ENCODE measurements at regions not wholly inside any gene's neighbourhood (a gene's known extent, or its start where the extent isn't known, plus 50 kb on each side); places are given as distances from the start of the nearest gene placed in this dataset.

DNA sequence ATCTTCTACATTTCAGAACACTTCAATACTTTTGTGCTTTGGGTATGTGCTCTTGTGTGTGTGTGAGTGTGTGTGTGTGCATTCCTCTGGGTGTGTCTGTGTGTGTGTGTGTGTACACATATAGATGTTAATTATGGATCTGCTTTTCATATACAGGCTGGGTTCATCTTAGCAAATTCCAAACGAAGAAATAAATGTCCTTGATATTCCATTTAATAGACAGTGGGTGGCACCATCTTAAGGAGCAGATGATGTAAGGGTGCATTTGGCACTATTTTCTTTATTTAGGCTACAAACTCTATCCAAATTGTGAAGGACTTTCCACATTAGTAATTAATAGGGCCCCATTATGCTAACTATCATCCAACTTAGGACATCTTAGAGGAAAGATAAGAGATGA is 425.8 kb upstream of the POU3F3 start:
- no peak overlapping the region for H3K4me3 ChIP-seq (ENCODE audit: low read depth in 1 of 2, low read length in 1 of 2)
- H3K27ac ChIP-seq, result no peak overlapping the region
- no peaks in the 10 kb centered on the region for H3K36me3 ChIP-seq
- H3K4me1 ChIP-seq (ENCODE audit: control insufficient read depth in 1 of 2, insufficient read depth in 1 of 2, low read depth in 1 of 2, low read length in 1 of 2), result no peaks in the 10 kb centered on the region
- H3K9me3 ChIP-seq, result no peaks in the 10 kb centered on the region
- H3K27me3 ChIP-seq, result peaks cover 55% of the 10 kb centered on the region
- no peak for TF ChIP-seq CTCF (IDR thresholded peaks at IDR 0.05)

- Histone ChIP-seq H3K9me3 (no peaks in the 10 kb centered on the region), H3K4me3 (ENCODE audit: low read depth in 1 of 2, low read length in 1 of 2) (no peak overlapping the region), H3K27me3 (peaks cover 70% of the 10 kb centered on the region), H3K36me3 (no peaks in the 10 kb centered on the region), H3K4me1 (ENCODE audit: control insufficient read depth in 1 of 2, insufficient read depth in 1 of 2, low read depth in 1 of 2, low read length in 1 of 2) (no peaks in the 10 kb centered on the region), H3K27ac (no peak overlapping the region)
- TF ChIP-seq CTCF (IDR thresholded peaks at IDR 0.05), result no peak
These were observed 424.1 kb upstream of the POU3F3 start for GRCh38 chr2:104429639-104430358.

GRCh38 chr2:104430359-104430740 is 423.6 kb upstream of the POU3F3 start:
- H3K36me3 ChIP-seq, result no peaks in the 10 kb centered on the region
- peaks cover 70% of the 10 kb centered on the region for H3K27me3 ChIP-seq
- no peaks in the 10 kb centered on the region for H3K9me3 ChIP-seq
- TF ChIP-seq CTCF (IDR thresholded peaks at IDR 0.05), result no peak
- no peak overlapping the region for H3K27ac ChIP-seq
- H3K4me3 ChIP-seq (ENCODE audit: low read depth in 1 of 2, low read length in 1 of 2), result no peak overlapping the region
- no peaks in the 10 kb centered on the region for H3K4me1 ChIP-seq (ENCODE audit: control insufficient read depth in 1 of 2, insufficient read depth in 1 of 2, low read depth in 1 of 2, low read length in 1 of 2)

- Histone ChIP-seq H3K27me3 (peaks cover 72% of the 10 kb centered on the region), H3K36me3 (no peaks in the 10 kb centered on the region), H3K4me3 (ENCODE audit: low read depth in 1 of 2, low read length in 1 of 2) (no peak overlapping the region), H3K9me3 (no peaks in the 10 kb centered on the region), H3K27ac (no peak overlapping the region), H3K4me1 (ENCODE audit: control insufficient read depth in 1 of 2, insufficient read depth in 1 of 2, low read depth in 1 of 2, low read length in 1 of 2) (no peaks in the 10 kb centered on the region)
- TF ChIP-seq CTCF (IDR thresholded peaks at IDR 0.05), result no peak
These were observed 423.1 kb upstream of the POU3F3 start for GRCh38 chr2:104430852-104431251.

DNA sequence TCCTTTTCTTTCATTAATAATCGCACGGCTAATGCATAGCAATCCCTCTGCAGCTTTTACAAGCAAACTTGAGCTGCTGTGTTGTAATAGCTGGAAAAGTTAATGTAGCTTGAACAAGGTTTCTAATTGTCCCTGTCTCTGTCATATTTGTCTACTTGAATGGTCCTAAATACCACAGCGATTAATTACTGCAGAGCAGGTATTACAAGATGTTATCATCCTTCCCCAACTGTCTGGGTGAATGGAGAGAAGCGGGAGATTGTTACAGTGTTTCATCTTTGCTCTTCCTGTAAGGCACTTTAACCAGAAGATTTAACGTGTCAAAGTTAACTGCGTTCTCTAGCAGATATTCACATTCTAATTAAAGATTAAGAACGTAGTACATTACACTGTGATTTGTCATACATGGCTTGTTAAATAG is 422.2 kb upstream of the POU3F3 start:
- no peak for TF ChIP-seq CTCF (IDR thresholded peaks at IDR 0.05)
- H3K27ac ChIP-seq, result no peak overlapping the region

More for the DNA sequence above, 422.2 kb upstream of the POU3F3 start:
- Histone ChIP-seq H3K4me1 (ENCODE audit: control insufficient read depth in 1 of 2, insufficient read depth in 1 of 2, low read depth in 1 of 2, low read length in 1 of 2) (no peaks in the 10 kb centered on the region), H3K27me3 (peaks cover 66% of the 10 kb centered on the region), H3K9me3 (no peaks in the 10 kb centered on the region), H3K4me3 (ENCODE audit: low read depth in 1 of 2, low read length in 1 of 2) (no peak overlapping the region), H3K36me3 (no peaks in the 10 kb centered on the region)

Measured in neutrophil (primary cell).